Jurkat, Clone E6-1 (cell line): ENCODE measurements at regions not wholly inside any gene's neighbourhood (a gene's known extent, or its start where the extent isn't known, plus 50 kb on each side); places are given as distances from the start of the nearest gene placed in this dataset.
"Not testable (repeated sequence)": the region's sequence is repeated elsewhere in the genome, so short reads cannot be mapped to it uniquely, and the experiment has no call there.

Experiments
- DNase-seq: peaks from one replicate; pipeline ENCODE4 v3.0.0-alpha.2; 2011; ENCODE audit warnings: low read depth, low spot score
- H3K4me3 ChIP-seq: 2 replicates; pipeline ENCODE4 v1.5.1; 2011; ENCODE audit warnings: mild to moderate bottlenecking, low read length, control low read depth, moderate library complexity

GRCh38 chr3:118258850-118259249, 775.8 kb downstream of the IGSF11 start:
- H3K4me3 ChIP-seq, DNase-seq: not testable (repeated sequence)

- no peak overlapping the region for H3K4me3 ChIP-seq
- no peak for DNase-seq
Observed at GRCh38 chr3:118262800-118263402, 771.7 kb downstream of the IGSF11 start.

DNA sequence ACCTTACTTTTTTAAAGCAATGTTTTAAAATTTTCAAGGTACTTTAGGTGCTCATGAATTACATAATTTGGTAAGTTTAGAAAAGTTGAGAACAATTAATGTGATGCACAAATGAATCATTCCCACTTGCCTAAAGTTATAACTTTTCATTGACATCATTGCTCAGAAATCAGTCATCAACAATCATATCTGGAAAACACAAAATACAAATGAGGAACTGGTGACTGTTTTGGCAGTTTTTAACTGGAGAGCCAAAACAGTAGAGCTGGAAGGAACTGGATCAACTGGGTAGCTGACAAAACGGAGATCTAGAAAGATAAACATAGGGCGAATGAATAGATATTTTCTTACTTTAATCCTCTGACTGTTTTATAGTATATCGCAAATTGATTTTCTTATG, 767.1 kb downstream of the IGSF11 start:
- DNase-seq, result no peak
- H3K4me3 ChIP-seq, result no peak overlapping the region

- H3K4me3 ChIP-seq, result no peak overlapping the region
- DNase-seq, result no peak
Observed at GRCh38 chr3:118269537-118270125, 765.0 kb downstream of the IGSF11 start.

GRCh38 chr3:118272991-118273390, 761.7 kb downstream of the IGSF11 start:
- no peak overlapping the region for H3K4me3 ChIP-seq
- no peak for DNase-seq

- no peak for DNase-seq
- no peak overlapping the region for H3K4me3 ChIP-seq
Observed at GRCh38 chr3:118277814-118278213, 756.8 kb downstream of the IGSF11 start.

- no peak for DNase-seq
- H3K4me3 ChIP-seq, result no peak overlapping the region
Observed at GRCh38 chr3:118292841-118293240, 741.8 kb downstream of the IGSF11 start.

DNA sequence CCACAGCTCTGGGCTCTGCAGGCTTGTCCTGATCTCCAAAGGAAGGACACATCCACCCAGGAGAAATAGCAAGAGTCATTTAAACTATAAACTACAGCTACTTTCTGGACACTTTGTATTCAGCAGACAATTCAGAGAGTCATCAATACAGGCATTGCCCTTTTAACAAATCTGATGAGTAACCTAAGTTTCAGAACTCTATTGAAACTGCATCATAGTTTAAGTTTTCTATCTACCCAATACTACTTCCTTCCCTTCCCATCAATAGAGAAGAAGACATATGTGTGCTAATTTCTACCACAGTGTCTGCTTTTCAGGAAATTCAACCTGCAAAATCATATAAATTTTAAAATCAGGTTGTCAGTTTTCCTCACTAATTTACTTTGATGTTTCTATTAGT, 736.5 kb downstream of the IGSF11 start:
- no peak for DNase-seq
- no peak overlapping the region for H3K4me3 ChIP-seq

DNA sequence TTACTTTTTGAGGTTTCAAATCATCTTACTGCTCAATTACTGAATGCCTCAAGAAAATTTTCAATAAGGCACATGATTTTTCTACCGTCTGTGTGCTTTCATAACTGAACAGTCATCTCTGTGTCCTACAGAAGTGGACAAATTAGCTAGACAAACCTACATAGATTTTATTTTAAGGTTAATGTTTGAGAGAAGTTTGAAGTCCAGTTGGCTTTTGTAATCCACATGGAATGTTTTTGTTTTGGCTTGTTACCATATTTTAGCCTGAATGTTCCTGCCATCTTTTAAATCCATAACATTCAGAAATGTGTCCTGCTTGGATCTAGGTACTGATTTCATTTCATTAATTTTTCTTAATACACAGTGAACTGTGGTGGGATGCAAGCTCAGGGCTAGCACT, 730.1 kb downstream of the IGSF11 start:
- no peak overlapping the region for H3K4me3 ChIP-seq
- no peak for DNase-seq

DNA sequence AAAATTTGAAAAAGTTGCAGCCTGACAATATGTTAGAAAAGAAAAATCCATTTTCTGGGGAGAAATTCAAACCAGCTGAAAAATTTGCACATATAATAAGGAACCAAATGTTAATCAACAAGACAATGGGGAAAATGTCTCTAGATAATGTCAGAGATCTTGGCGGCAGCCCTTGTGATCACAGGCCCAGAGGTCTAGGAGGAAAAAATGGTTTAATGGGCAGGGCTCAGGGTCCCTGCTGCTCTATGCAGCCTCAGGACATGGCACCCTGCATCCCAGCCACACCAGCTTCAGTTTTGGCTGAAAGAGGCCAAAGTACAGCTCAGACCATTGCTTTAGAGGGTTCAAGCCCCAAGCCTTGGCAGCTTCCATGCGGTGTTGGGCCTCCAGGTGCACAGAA, 701.9 kb downstream of the IGSF11 start:
- no peak overlapping the region for H3K4me3 ChIP-seq

DNA sequence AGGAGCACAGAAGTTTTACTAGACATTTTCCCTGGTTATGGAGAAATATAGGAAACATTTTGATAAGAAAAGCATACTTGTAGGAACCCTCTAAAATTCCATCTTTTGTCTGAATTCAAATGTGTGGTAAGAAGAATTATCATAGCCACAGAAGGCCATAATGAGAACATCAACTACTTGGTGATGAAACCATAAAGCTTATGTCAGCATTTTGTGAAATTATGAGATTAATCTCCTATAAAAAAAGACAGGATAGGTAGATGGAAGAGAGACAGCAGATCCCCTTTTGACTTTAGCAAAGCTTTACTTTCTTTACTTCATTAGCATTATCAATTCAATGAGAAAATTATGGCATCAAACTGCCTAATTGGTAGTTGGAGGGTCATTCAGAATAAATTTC, 697.0 kb downstream of the IGSF11 start:
- DNase-seq, result no peak
- no peak overlapping the region for H3K4me3 ChIP-seq

More for the DNA sequence above, 701.9 kb downstream of the IGSF11 start:
- DNase-seq, result no peak

DNA sequence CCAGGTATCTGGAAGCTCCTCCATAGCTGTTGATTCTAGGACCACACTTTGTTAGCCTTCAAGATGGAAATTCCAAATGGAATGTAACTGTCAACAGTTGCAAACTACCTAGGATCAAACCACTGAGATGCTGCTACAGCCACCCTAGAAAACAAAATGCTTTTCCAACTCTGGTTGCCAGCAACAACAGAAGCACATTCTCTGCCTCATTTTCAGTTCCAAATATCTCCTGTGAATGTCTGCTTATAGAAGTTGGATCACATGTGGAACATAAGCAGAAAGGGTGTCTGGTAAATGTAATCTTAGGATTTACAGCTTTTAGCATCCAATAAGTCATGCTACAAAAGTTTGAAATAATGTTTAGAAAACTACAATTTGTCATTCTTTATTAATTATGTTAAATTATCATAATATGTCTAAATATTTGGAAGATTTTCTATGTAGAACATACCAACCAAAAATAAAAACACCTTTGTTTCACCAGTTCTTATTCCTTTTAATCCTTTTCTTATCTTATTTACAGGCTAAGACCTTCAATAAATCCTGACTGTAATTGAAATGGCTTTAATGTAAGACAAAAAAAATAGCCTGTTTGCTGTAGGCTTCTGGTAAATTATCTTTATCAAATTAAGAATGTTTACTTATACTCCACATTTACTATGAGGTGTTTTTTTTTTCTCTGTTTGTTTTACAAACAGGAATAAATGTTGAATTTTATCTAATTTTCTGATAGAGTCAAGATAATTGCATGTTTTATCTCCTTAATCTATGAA, 687.1 kb downstream of the IGSF11 start:
- DNase-seq, result no peak
- H3K4me3 ChIP-seq, result no peak overlapping the region

DNA sequence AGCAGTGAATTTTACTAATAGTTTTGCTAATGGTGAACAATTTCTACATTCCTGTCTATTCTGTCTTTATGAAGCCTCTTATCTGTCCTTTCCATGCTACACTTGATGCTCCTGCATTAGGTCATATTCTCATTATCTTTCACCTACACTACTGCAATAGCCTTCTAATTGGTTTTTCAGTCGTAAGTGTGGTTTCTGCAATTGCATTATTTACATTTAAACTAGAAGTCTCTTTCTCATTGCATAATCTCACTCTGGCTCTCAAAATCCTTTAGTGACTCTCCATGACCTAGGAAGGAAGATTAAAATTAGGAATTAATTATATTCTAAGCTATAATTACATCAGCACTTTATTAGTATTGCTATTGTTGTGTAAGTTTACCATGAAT, 686.5 kb downstream of the IGSF11 start:
- no peak for DNase-seq
- no peak overlapping the region for H3K4me3 ChIP-seq

DNA sequence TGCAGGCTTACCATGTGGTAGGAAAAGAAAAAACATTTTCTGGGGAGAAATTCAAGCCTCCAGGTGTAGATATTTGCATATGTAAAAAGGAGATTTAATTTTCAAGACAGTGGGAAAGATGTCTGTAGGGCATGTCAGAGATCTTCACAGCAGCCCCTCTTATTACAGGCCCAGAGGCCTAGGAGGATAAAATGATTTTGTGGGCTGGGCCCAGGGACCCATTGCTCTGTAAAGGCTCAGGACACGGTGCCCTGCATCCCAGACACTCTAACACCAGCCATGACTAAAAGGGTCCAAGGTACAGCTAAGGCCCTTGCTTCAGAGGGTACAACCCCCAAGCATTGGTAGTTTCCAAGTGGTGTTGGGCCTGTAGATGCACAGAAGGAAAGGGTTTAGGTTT, 680.1 kb downstream of the IGSF11 start:
- no peak for DNase-seq
- no peak overlapping the region for H3K4me3 ChIP-seq

- no peak overlapping the region for H3K4me3 ChIP-seq
- DNase-seq, result no peak
Observed at GRCh38 chr3:118369892-118370491, 664.7 kb downstream of the IGSF11 start.

GRCh38 chr3:118380576-118380975, 654.1 kb downstream of the IGSF11 start:
- DNase-seq, result peak; percentile 48
- no peak overlapping the region for H3K4me3 ChIP-seq

- H3K4me3 ChIP-seq, result no peak overlapping the region
- no peak for DNase-seq
Observed at GRCh38 chr3:118396491-118396890, 638.2 kb downstream of the IGSF11 start.

DNA sequence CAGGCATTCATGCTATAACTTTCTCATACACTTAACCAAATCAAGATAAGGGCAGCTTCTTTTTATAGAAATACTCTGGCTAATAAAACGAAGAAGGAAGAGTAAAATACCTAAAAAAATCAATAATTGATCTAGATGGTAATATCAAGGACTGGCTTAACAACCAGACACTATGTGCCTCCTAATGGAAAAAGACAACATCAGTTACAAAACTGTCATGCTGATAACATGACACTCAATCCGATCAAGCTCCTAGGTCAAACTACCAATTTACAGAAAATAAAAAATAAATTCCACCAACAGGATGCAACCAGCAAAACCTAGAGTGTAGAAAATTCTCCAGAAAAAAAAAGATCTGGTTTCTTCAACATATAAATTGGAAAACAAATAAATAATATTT, 634.6 kb downstream of the IGSF11 start:
- no peak for DNase-seq
- no peak overlapping the region for H3K4me3 ChIP-seq

DNA sequence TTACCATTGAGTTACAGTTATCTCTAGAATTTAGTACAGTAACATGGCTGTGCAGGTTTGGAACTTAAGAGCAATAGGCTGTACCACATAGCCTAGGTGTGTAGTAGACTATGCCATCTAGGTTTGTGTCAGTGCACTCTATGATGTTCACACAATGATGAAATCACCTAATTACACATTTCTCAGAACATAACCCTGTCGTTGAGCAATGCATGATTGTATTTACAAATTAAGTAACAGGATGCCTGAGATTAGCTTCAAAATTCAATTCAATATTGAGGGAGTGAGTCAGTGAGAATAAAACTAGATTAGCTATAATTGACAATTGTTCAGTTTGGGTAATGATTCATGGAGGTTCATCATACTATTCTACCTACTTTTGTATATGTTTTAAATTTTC, 633.8 kb downstream of the IGSF11 start:
- no peak for DNase-seq
- no peak overlapping the region for H3K4me3 ChIP-seq

DNA sequence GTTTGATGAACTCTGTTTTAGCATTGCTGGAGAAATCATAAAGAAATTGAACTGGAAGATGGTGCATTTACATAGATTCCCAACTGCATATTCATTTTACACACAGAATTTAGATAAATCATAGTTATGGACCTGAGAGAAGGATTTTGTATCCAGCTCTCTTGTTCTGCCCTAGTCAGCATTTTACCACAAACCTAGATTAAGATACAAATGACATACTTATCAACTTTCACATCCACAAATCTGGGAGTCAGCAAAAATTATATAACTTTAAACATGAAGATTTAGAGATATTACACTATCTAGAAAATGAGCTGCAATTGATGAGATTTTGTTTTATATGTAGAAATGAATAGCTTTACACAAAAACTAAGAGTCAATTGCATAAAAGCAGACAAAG, 632.8 kb downstream of the IGSF11 start:
- H3K4me3 ChIP-seq, result no peak overlapping the region
- no peak for DNase-seq
